Hepatocyte (in vitro differentiated cells): ENCODE measurements at regions not wholly inside any gene's neighbourhood (a gene's known extent, or its start where the extent isn't known, plus 50 kb on each side); places are given as distances from the start of the nearest gene placed in this dataset.

Experiments used
- DNase-seq: peaks from one replicate; pipeline ENCODE4 v3.0.0-alpha.2; 2016; ENCODE audit warnings: low spot score
- H2AFZ ChIP-seq: fragments of 200-600 bp; sonication (generic); 2 replicates; pipeline ENCODE4 v1.6.0; 2016; ENCODE audit warnings: antibody characterized with exemption, mild to moderate bottlenecking
- H3K27ac ChIP-seq: fragments of 200-600 bp; sonication (generic); 2 replicates; pipeline ENCODE4 v1.5.1; 2016; ENCODE audit warnings: mild to moderate bottlenecking
- H3K27me3 ChIP-seq: fragments of 200-600 bp; sonication (generic); 2 replicates; pipeline ENCODE4 v1.6.1; 2016
- H3K36me3 ChIP-seq: fragments of 200-600 bp; sonication (generic); replicated peaks from 2 replicates; pipeline ENCODE4 v1.5.1; 2016; ENCODE audit warnings: low read depth; ENCODE audit not compliant: insufficient read depth
- H3K4me1 ChIP-seq: fragments of 200-600 bp; sonication (generic); 2 replicates; pipeline ENCODE4 v1.5.1; 2016; ENCODE audit warnings: mild to moderate bottlenecking, moderate library complexity; ENCODE audit not compliant: insufficient read depth
- H3K4me2 ChIP-seq: fragments of 200-600 bp; sonication (generic); 2 replicates; pipeline ENCODE4 v1.6.0; 2016
- H3K4me3 ChIP-seq: fragments of 200-600 bp; sonication (generic); 2 replicates; pipeline ENCODE4 v1.5.1; 2016; ENCODE audit warnings: mild to moderate bottlenecking
- H3K79me2 ChIP-seq: fragments of 200-600 bp; sonication (generic); 2 replicates; pipeline ENCODE4 v1.6.0; 2017; ENCODE audit warnings: mild to moderate bottlenecking
- H3K9me2 ChIP-seq: fragments of 200-600 bp; sonication (generic); replicated peaks from 2 replicates; pipeline ENCODE4 v1.6.0; 2017; ENCODE audit warnings: mild to moderate bottlenecking; ENCODE audit not compliant: insufficient read depth
- H3K9me3 ChIP-seq: fragments of 200-600 bp; sonication (generic); 2 replicates; pipeline ENCODE4 v1.5.1; 2016; ENCODE audit warnings: low read depth, mild to moderate bottlenecking
- H4K20me1 ChIP-seq: fragments of 200-600 bp; sonication (generic); 2 replicates; pipeline ENCODE4 v1.6.0; 2016; ENCODE audit warnings: mild to moderate bottlenecking; ENCODE audit not compliant: insufficient read depth, poor library complexity, severe bottlenecking
- EZH2 ChIP-seq: fragments of 200-600 bp; sonication (generic); IDR thresholded peaks from 2 replicates; pipeline ENCODE4 v1.6.1; 2016; ENCODE audit warnings: antibody characterized with exemption, mild to moderate bottlenecking, borderline replicate concordance
- EZH2phosphoT487 ChIP-seq: fragments of 200-600 bp; sonication (generic); IDR thresholded peaks from one replicate; pipeline ENCODE4 v1.6.1; 2018; ENCODE audit warnings: antibody characterized with exemption, mild to moderate bottlenecking, low read depth, moderate library complexity; ENCODE audit not compliant: unreplicated experiment, severe bottlenecking
- WGBS: methylation state at CpG from one replicate; pipeline ENCODE4 v1.1.6; 2016; ENCODE audit warnings: low lambda C conversion rate; ENCODE audit errors: missing lambda C conversion rate; 5-methylcytosine and 5-hydroxymethylcytosine counted together
- TF ChIP-seq, protein P1 (sequence below): fragments of 200-600 bp; sonication (generic); IDR thresholded peaks from 2 replicates; pipeline ENCODE4 v1.5.1; 2016; ENCODE audit warnings: antibody characterized with exemption, mild to moderate bottlenecking; ENCODE audit not compliant: poor library complexity

DNA sequence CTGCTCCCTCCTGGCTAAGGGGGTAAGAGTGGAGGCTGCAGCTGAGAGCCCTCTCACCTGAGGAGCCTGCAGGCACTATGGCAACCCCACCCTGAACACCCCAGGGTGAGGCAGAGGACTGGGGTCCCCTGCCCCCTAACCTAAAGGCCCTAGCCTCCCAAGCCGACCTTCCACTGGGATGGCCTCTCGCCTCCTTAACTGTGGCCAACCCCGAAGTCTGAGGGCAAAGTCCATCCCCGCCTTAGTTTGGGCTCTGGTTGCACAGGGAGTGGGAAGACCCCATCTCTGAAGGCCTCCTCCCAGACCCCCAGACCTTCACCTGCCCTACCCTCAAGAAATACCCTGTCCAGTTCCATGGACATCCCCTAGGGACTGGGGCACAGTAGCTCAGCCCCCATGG is 100.6 kb upstream of the PRR23E start:
- Histone ChIP-seq H2AFZ (no peak overlapping the region), H3K36me3 (no peaks in the 10 kb centered on the region), H3K27me3 (no peaks in the 10 kb centered on the region), H3K9me2 (no peaks in the 10 kb centered on the region), H3K79me2 (no peaks in the 10 kb centered on the region), H3K4me2 (no peak overlapping the region), H3K4me3 (no peak overlapping the region), H3K4me1 (peaks cover 8% of the 10 kb centered on the region), H3K27ac (no peak overlapping the region), H4K20me1 (no peaks in the 10 kb centered on the region), H3K9me3 (no peaks in the 10 kb centered on the region)
- 93% methylated on average over 4 of the region's 4 CpGs for WGBS
- DNase-seq = no peak
- TF ChIP-seq, protein P1, sequence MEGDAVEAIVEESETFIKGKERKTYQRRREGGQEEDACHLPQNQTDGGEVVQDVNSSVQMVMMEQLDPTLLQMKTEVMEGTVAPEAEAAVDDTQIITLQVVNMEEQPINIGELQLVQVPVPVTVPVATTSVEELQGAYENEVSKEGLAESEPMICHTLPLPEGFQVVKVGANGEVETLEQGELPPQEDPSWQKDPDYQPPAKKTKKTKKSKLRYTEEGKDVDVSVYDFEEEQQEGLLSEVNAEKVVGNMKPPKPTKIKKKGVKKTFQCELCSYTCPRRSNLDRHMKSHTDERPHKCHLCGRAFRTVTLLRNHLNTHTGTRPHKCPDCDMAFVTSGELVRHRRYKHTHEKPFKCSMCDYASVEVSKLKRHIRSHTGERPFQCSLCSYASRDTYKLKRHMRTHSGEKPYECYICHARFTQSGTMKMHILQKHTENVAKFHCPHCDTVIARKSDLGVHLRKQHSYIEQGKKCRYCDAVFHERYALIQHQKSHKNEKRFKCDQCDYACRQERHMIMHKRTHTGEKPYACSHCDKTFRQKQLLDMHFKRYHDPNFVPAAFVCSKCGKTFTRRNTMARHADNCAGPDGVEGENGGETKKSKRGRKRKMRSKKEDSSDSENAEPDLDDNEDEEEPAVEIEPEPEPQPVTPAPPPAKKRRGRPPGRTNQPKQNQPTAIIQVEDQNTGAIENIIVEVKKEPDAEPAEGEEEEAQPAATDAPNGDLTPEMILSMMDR = no peak
- no peak for TF ChIP-seq EZH2phosphoT487
- TF ChIP-seq EZH2 = no peak

DNA sequence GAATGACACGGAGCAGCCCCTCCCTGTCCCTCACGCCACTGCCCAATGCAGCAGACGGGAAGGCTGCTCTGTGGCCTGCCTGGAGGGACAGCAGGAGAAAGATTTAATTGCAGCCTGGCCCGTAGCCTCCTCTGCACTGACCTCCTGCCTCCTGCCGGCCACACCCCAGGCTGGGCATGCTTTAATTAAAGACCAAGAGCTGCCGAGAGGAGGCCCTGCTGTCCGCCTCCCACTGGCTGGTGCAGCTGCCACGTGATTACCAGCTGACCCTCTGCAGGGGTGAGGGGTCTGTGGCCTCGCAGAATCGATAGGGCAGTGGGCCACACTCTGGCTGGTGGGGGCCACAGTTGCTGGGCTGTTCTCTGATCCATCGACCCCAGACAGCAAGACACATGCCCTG is 100.2 kb upstream of the PRR23E start:
- 65% methylated on average over 11 of the region's 11 CpGs for WGBS
- Histone ChIP-seq H2AFZ (no peak overlapping the region), H3K27me3 (no peaks in the 10 kb centered on the region), H3K9me3 (no peaks in the 10 kb centered on the region), H4K20me1 (no peaks in the 10 kb centered on the region), H3K79me2 (no peaks in the 10 kb centered on the region), H3K36me3 (no peaks in the 10 kb centered on the region), H3K4me1 (peaks cover 8% of the 10 kb centered on the region), H3K4me3 (no peak overlapping the region), H3K4me2 (no peak overlapping the region), H3K27ac (no peak overlapping the region), H3K9me2 (no peaks in the 10 kb centered on the region)
- TF ChIP-seq, protein P1 = no peak
- TF ChIP-seq EZH2 = no peak
- no peak for TF ChIP-seq EZH2phosphoT487
- no peak for DNase-seq

DNA sequence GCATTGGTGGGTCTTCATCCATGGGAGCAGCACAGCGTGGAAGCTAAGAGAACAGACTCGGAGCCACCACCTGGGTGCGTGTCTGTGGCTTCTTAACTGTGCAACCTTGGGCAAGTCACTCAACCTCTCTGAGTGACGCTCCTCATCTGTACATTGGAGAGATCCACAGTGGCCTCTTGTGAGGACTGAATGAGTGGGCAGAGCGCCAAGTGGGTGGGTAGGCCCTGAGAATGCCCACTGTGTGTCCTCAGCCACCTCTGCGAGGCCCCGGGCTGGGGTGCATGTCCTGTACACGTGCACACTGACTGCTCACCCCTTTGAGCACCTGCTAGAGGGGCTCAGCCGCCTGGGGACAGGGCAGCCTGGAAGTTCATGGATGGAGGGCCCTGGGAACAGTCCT is 99.6 kb upstream of the PRR23E start:
- Histone ChIP-seq H3K4me3 (no peak overlapping the region), H3K27ac (no peak overlapping the region), H3K9me2 (no peaks in the 10 kb centered on the region), H3K27me3 (no peaks in the 10 kb centered on the region), H3K36me3 (no peaks in the 10 kb centered on the region), H3K4me2 (no peak overlapping the region), H3K9me3 (no peaks in the 10 kb centered on the region), H4K20me1 (no peaks in the 10 kb centered on the region), H3K4me1 (peaks cover 8% of the 10 kb centered on the region), H3K79me2 (no peaks in the 10 kb centered on the region), H2AFZ (no peak overlapping the region)
- TF ChIP-seq, protein P1 = no peak
- TF ChIP-seq EZH2phosphoT487 (no peak), EZH2 (no peak)
- 89% methylated on average over 9 of the region's 9 CpGs for WGBS
- DNase-seq = no peak

DNA sequence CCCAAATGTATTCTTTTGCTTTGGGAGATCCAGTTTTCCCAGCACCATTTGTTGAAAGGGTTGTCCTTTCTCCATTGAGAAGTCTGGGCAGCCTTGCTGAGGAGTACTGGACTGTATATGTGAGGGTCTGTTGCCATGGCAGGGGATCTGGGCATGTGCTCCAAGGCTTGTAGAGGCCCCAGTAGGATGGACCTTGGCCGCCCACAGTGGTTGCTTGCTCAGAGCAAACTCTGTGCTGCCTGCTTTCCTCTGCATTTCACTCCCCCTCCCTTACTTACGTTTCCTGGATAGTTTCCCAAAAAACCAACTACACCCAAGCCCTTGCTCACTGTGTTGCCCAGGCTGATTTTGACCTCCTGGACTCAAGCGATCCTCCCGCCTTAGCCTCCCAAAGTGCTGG is 97.2 kb upstream of the PRR23E start:
- Histone ChIP-seq H3K4me1 (peaks cover 8% of the 10 kb centered on the region), H3K4me3 (no peak overlapping the region), H3K9me3 (no peaks in the 10 kb centered on the region), H3K4me2 (no peak overlapping the region), H4K20me1 (no peaks in the 10 kb centered on the region), H3K27ac (no peak overlapping the region), H3K9me2 (no peaks in the 10 kb centered on the region), H3K79me2 (no peaks in the 10 kb centered on the region), H2AFZ (no peak overlapping the region), H3K36me3 (no peaks in the 10 kb centered on the region), H3K27me3 (no peaks in the 10 kb centered on the region)
- DNase-seq = no peak
- no peak for TF ChIP-seq EZH2phosphoT487
- TF ChIP-seq EZH2 = no peak
- WGBS = 100% methylated on average over 4 of the region's 4 CpGs
